A549 (cell line): ENCODE measurements at regions not wholly inside any gene's neighbourhood (a gene's known extent, or its start where the extent isn't known, plus 50 kb on each side); places are given as distances from the start of the nearest gene placed in this dataset.

Experiments used
- CEBPB ChIP-seq, 2 experiments: fragments of >200 bp in 1 of 2; sonication (Bioruptor Twin) in 1 of 2; formaldehyde crosslinking in 1 of 2; IDR thresholded peaks; 2 replicates each; pipeline ENCODE4 v1.6.1; 2012 to 2016
- CTCF ChIP-seq: fragments of >200 bp; sonication (Bioruptor Twin); formaldehyde crosslinking; IDR thresholded peaks from 3 replicates; pipeline ENCODE4 v1.5.1; 2016
- ESRRA ChIP-seq: fragments of 150-350 bp; IDR thresholded peaks from 2 replicates; pipeline ENCODE4 v1.6.1; 2014; ENCODE audit warnings: mild to moderate bottlenecking, low read length, borderline replicate concordance
- HMGXB4 ChIP-seq: fragments of 250-450 bp; sonication (Bioruptor Pico); IDR thresholded peaks from 2 replicates; pipeline ENCODE4 v1.5.0; 2021; ENCODE audit warnings: mild to moderate bottlenecking, moderate library complexity, borderline replicate concordance
- HOXA7 ChIP-seq: fragments of 250-450 bp; sonication (Bioruptor Pico); IDR thresholded peaks from 2 replicates; pipeline ENCODE4 v1.5.0; 2020; ENCODE audit warnings: mild to moderate bottlenecking, moderate library complexity
- JUN ChIP-seq, 2 experiments: fragments of >200 bp; sonication (Bioruptor Twin); formaldehyde crosslinking; IDR thresholded peaks; 2 replicates in 1 of 2; 3 replicates in 1 of 2; pipeline ENCODE4 v1.6.1; 2016 to 2017
- MAFK ChIP-seq: fragments of 450-650 bp; IDR thresholded peaks from 2 replicates; pipeline ENCODE4 v1.6.1; 2014; ENCODE audit not compliant: partially characterized antibody
- MYC ChIP-seq: IDR thresholded peaks from 2 replicates; pipeline ENCODE4 v1.6.1; 2012; ENCODE audit warnings: mild to moderate bottlenecking, inconsistent platforms, low read length, improper control_type of control experiment, borderline replicate concordance
- PHF8 ChIP-seq: fragments of 200-600 bp; sonication (generic); IDR thresholded peaks from 2 replicates; pipeline ENCODE4 v1.6.1; 2016; ENCODE audit warnings: low read depth, mild to moderate bottlenecking, antibody characterized with exemption, moderate library complexity, borderline replicate concordance
- POLR2A ChIP-seq: IDR thresholded peaks from 2 replicates; pipeline ENCODE4 v1.6.1; 2012; ENCODE audit warnings: mild to moderate bottlenecking, low read length
- RAD21 ChIP-seq, 2 experiments: fragments of >200 bp in 1 of 2; sonication (Bioruptor Twin) in 1 of 2; formaldehyde crosslinking in 1 of 2; IDR thresholded peaks in 1 of 2; conservative IDR thresholded peaks in 1 of 2; 2 replicates in 1 of 2; 3 replicates in 1 of 2; pipeline ENCODE4 v1.6.1; 2012 to 2018; ENCODE audit warnings: inconsistent platforms in 1 of 2
- RNF2 ChIP-seq: fragments of 200-600 bp; sonication (generic); IDR thresholded peaks from 2 replicates; pipeline ENCODE4 v1.6.1; 2016; ENCODE audit warnings: low read depth, mild to moderate bottlenecking, antibody characterized with exemption, moderate library complexity, borderline replicate concordance
- TP53 ChIP-seq: fragments of 250-450 bp; sonication (Bioruptor Pico); IDR thresholded peaks from 2 replicates; pipeline ENCODE4 v1.5.0; 2021; ENCODE audit warnings: mild to moderate bottlenecking, moderate library complexity
- USF2 ChIP-seq: fragments of 450-650 bp; IDR thresholded peaks from 2 replicates; pipeline ENCODE4 v1.6.1; 2014; ENCODE audit warnings: antibody characterized with exemption

- no peak for TF ChIP-seq TP53 (CRISPR knock-in tag)
- TF ChIP-seq CTCF: no peak
- TF ChIP-seq POLR2A: no peak
- TF ChIP-seq CEBPB (IDR thresholded peaks at IDR 0.05): no peak
- no peak for TF ChIP-seq JUN (IDR thresholded peaks at IDR 0.05)
- TF ChIP-seq MYC: no peak
- TF ChIP-seq MAFK: no peak
- no peak for TF ChIP-seq RNF2
- TF ChIP-seq USF2: no peak
- no peak for TF ChIP-seq HMGXB4
- no peak for TF ChIP-seq HOXA7 (CRISPR knock-in tag)
- no peak for TF ChIP-seq ESRRA
- TF ChIP-seq RAD21 (conservative IDR thresholded peaks at IDR 0.05 in 1 of 2, IDR thresholded peaks at IDR 0.05 in 1 of 2): no peak
- no peak for TF ChIP-seq PHF8
These were observed 121.9 kb downstream of the TBX5 start for GRCh38 chr12:114284041-114284440.
